Raji (cell line): ENCODE measurements at regions not wholly inside any gene's neighbourhood (a gene's known extent, or its start where the extent isn't known, plus 50 kb on each side); places are given as distances from the start of the nearest gene placed in this dataset.

Experiments used
- POLR2A ChIP-seq: IDR thresholded peaks from 2 replicates; pipeline ENCODE4 v1.6.1; 2011; ENCODE audit warnings: low read depth, low read length, control low read depth; ENCODE audit not compliant: insufficient read depth

DNA sequence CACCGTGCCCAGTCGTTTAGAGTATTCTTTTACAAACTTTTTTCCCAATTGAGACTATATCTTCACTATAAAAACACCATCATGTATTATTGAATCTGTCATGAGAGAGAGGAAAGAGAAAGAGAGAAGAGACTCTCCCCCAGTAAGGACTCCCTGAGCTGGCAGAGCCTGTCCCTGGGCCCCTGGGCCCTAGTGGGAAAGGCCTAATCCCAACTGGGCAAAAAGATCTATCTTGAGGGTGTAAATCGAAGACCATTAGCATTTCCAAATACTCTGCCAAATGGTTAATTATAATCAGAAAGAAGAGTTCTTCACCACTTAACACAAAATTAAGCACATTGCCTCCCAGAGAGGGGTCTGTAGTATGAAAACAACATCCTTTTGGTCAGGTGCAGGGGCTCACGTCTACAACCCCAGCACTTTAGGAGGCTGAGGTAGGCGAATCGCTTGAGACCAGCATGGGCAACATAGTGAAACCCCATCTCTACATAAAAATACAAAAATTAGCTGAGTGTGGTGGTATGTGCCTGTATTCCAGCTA lies 108.2 kb downstream of the SKIDA1 start:
- TF ChIP-seq POLR2A, result no peak

- no peak for TF ChIP-seq POLR2A
These were observed 111.8 kb downstream of the SKIDA1 start for GRCh38 chr10:21413680-21414079.

DNA sequence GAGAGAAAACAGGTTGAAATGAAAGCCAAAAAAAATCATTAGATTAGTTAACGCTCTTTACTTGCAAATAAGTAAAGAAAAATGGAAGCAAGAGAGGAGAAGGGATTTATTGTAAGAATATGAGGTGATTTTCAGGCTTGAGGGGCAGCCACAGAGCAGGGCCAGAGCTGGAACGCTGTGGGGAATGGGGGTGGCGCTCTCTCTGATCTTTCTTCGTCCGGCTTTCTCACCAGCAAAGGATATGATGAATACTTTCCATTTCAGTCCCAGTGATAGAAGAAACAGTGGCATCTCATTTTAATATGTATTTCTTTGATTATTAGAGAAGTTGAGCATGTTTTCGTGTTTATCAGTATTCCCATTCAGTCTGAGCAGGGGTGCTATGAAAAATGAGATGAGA lies 112.2 kb downstream of the SKIDA1 start:
- TF ChIP-seq POLR2A, result no peak

- TF ChIP-seq POLR2A, result no peak
These were observed 118.8 kb downstream of the SKIDA1 start for GRCh38 chr10:21406595-21407193.

DNA sequence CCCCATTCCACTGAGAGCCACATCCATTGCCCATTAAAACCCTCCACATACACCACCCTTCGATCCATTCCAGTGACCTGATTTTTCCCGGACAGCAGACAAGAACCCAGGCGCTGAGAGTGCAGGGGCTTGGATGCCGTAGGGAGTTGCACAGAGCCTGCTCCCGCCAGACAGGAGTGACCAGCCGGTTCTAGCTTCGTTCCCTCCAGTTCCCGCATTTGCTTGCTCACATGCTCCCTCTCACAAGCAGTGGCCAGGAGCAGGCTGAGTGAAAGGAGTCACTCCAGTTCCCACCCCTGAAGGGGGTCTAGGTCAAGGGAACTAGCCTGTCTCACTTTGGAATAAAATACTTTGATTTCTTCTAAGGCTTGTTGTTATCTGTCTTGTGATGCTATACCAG lies 119.5 kb downstream of the SKIDA1 start:
- no peak for TF ChIP-seq POLR2A

DNA sequence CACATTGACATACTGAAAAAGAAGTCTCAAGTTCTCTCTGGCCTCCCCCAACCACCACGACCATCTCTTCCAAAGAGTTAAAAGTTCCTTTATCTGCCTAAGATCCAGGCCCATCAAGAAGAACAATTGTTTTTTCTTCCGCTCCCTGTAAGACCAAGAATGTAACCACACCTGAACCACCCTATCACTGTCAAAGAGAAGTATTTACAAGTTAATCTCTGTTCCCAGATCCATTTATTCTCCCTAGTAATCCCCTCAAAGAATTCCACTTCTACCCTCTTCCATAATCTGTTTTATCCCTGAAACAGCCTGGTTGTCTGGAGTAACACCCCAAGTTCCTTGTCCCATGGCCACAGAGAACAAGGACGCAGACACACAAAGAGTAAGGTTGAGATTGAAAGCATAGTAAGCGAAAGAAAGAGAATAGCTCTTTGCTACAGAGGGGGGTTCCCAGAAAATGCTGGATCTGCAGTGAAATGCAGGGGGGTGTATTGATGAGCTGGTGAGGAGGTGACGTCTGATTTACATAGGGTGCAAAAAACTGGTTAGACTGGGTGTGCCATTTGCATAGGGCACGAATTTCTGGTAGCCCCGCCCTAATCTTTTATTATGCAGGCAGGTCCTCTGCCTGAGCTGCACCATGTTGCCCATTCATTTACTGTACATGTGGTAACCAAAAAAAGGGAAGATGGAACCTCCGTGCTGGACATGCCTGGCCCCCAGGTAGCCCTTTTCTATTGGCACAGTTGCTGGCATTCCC lies 122.0 kb downstream of the SKIDA1 start:
- TF ChIP-seq POLR2A, result no peak

DNA sequence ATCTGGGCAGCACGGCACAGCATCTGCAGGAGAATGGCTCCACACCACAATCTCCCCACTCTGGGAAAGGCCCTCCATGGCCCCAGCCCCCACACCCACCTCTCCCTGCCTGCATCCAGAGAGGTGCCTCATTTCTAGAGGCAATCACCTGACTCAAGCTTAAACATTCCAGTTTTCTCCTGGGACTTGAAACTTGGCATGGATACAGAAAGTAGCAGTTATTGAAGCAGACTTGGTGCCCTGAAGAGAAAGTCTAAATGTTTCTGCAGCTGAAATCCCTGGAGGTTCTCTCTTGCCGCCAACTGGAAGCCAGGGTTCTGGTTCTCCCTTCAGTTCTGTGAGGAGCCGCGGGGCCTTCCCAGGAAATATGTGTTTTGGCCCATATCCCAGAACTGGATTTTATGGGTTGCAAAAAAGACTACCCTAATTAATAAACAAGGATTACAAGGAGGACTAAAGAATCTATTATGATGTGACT lies 122.8 kb downstream of the SKIDA1 start:
- TF ChIP-seq POLR2A, result no peak

- no peak for TF ChIP-seq POLR2A
These were observed 124.3 kb downstream of the SKIDA1 start for GRCh38 chr10:21401196-21401595.

GRCh38 chr10:21399392-21400035 lies 126.0 kb downstream of the SKIDA1 start:
- no peak for TF ChIP-seq POLR2A

DNA sequence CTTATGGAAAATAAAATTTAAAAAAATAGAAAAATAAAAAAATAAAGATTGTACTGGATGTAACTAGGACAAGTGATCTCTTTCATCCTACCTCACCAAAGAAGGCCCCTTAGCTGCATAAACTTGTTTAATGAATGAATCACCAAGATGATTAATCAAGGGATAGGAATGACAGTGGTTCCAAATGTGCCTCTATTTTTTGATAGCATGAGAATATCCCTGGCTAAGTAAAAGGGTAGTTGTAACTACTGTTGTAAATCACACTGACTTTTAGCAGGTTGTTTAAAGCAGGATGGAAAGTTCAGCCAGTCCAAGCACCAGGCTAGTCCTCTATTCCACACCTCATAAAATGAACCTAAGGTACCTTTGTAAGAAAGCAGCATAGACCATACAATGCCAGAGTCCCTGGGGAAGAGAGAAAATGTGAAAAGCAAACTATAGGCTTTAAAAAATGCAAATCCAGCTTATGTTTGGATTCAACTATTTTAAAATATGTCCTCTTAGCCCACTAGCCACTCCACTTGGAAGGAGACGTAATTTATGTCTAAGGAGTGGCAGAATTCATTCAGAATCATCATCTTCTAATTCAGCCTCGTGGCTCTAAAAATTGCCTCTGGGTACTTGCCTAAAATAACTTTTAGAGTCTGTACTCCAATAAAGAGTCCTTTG lies 126.8 kb downstream of the SKIDA1 start:
- no peak for TF ChIP-seq POLR2A

DNA sequence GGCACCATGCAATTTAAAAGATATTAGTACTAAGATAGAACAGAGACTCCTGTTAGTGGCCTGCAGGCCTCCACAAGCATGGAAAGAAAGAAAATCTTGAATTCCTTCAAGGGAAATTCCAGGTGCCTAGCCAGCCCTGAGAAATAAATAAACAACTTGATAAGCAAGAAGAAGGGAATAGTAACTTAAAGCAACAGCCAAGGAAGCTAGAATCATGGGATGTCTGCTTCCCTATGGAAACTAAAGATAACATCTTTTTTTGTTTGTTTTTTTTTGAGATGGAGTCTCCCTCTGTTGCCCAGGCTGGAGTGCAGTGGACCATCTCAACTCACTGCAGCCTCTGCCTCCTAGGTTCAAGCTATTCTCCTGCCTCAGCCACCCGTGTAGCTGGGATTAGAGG lies 128.6 kb downstream of the SKIDA1 start:
- TF ChIP-seq POLR2A, result no peak

- TF ChIP-seq POLR2A, result no peak
These were observed 131.6 kb downstream of the SKIDA1 start for GRCh38 chr10:21393931-21394330.

GRCh38 chr10:21388589-21388988 lies 136.9 kb downstream of the SKIDA1 start:
- no peak for TF ChIP-seq POLR2A

GRCh38 chr10:21387868-21388267 lies 137.6 kb downstream of the SKIDA1 start:
- no peak for TF ChIP-seq POLR2A

GRCh38 chr10:21385996-21386585 lies 139.4 kb downstream of the SKIDA1 start:
- no peak for TF ChIP-seq POLR2A
